Pancreas (tissue), 10 donors: ENCODE measurements at regions not wholly inside any gene's neighbourhood (a gene's known extent, or its start where the extent isn't known, plus 50 kb on each side); places are given as distances from the start of the nearest gene placed in this dataset.
"Not testable (repeated sequence)": the region's sequence is repeated elsewhere in the genome, so short reads cannot be mapped to it uniquely, and the experiment has no call there.

ENCODE experiments used
- ATAC-seq, 4 donors: fragments of 200-7000 bp; cut with Tn5 transposase; one replicate each; pipeline versions ENCODE4 v1.8.0 to v1.9.1; 2020; ENCODE audit warnings: mild to moderate bottlenecking in 4 of 4, moderate library complexity in 4 of 4
- DNase-seq, 6 donors: peaks; one replicate each; pipeline ENCODE4 v3.0.0-alpha.2; 2020
- FAIRE-seq: peaks from 2 replicates; lab custom pipeline; 2012; peaks lifted over from hg19 to GRCh38; lab: Jason Lieb, UNC
- H3K27ac ChIP-seq, 4 donors: fragments of 200-600 bp; sonication (generic); 1 replicate in 3 of 4; 2 replicates in 1 of 4; pipeline versions ENCODE4 v1.5.0 to v1.8.0; 2020
- H3K27me3 ChIP-seq, 4 donors: fragments of 200-600 bp; one replicate each; pipeline ENCODE4 v1.8.0; 2021
- H3K36me3 ChIP-seq, 3 donors: fragments of 200-600 bp; sonication (generic) in 1 of 3; one replicate each; pipeline versions ENCODE4 v1.5.0 to v1.8.0; 2020 to 2021
- H3K4me1 ChIP-seq, 3 donors: fragments of 200-600 bp; one replicate each; pipeline ENCODE4 v1.8.0; 2021
- H3K4me3 ChIP-seq, 4 donors: fragments of 200-600 bp; sonication (generic) in 2 of 4; one replicate each; pipeline versions ENCODE4 v1.5.0 to v1.8.0; 2020 to 2021
- H3K9me3 ChIP-seq, 4 donors: fragments of 200-600 bp; one replicate each; pipeline ENCODE4 v1.8.0; 2021
- WGBS, 2 donors: extraction: QIAGEN DNeasy Blood & Tissue Kit; methylation state at CpG; one replicate each; pipeline ENCODE4 v1.1.7; 2013; 5-methylcytosine and 5-hydroxymethylcytosine counted together
- intact Hi-C, 3 donors: fragments of 100-400 bp; cut with DNase I; formaldehyde crosslinking; loops; one replicate each; pipeline versions ENCODE4 v1.11.1 to v1.14.2; 2022
- TF ChIP-seq, protein P1 (sequence below), 4 donors: fragments of 200-600 bp; sonication (generic) in 3 of 4; IDR thresholded peaks; one replicate each; pipeline versions ENCODE4 v1.5.0 to v1.8.0; 2021; ENCODE audit warnings: antibody characterized with exemption in 4 of 4
- donor health status: healthy with polysubstance abuse.
- donor health status: DM: no; HTN: no; CAD: no; lungs with moderate emphysema.
- donor health status: DM: no; HTN: no; CAD: no.
- donor health status: control.
- donor health status: control.
- donor health status: Bipolar disorder and iron deficiency.
- donor health status: DM: yes; HTN: yes; CAD: no.
- donor health status: DM: no; HTN: no; CAD: no.
- donor health status: DM: no; HTN: no; CAD: no.
- donor health status: DM: yes; HTN: yes; CAD: no.

DNA sequence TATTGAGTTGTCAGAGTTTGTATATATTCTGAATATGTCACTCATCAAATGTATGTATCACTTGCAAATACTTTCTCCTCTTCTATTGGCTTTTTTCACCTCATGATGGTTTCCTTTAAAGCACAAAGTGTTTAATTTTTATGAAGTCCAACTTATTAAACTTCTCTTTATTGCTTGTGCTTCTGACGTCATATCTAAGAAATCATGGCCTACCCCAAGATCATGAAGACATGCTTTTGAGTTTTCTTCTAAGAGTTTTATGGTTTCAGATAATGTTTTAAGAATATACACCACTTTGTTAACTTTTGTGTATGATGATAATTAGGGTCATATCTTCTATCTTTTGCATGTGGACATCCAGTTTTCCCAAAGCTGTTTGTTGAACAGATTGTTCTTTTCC lies 417.2 kb upstream of the ATP10A start:
- FAIRE-seq: no peak
- intact Hi-C loops: no loop called here
- no peaks in the 10 kb centered on the region for H3K9me3 ChIP-seq
- no peaks in the 10 kb centered on the region for H3K27me3 ChIP-seq
- no peak for ATAC-seq
- DNase-seq: no peak
- TF ChIP-seq, protein P1, sequence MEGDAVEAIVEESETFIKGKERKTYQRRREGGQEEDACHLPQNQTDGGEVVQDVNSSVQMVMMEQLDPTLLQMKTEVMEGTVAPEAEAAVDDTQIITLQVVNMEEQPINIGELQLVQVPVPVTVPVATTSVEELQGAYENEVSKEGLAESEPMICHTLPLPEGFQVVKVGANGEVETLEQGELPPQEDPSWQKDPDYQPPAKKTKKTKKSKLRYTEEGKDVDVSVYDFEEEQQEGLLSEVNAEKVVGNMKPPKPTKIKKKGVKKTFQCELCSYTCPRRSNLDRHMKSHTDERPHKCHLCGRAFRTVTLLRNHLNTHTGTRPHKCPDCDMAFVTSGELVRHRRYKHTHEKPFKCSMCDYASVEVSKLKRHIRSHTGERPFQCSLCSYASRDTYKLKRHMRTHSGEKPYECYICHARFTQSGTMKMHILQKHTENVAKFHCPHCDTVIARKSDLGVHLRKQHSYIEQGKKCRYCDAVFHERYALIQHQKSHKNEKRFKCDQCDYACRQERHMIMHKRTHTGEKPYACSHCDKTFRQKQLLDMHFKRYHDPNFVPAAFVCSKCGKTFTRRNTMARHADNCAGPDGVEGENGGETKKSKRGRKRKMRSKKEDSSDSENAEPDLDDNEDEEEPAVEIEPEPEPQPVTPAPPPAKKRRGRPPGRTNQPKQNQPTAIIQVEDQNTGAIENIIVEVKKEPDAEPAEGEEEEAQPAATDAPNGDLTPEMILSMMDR (IDR thresholded peaks at IDR 0.05): no peak
- 70 to 73% methylated on average over 1 of the region's 1 CpG for WGBS, 2 donors
- no peaks in the 10 kb centered on the region for H3K36me3 ChIP-seq
- H3K4me3 ChIP-seq: no peak overlapping the region
- H3K27ac ChIP-seq: no peak overlapping the region
- no peaks in the 10 kb centered on the region for H3K4me1 ChIP-seq

DNA sequence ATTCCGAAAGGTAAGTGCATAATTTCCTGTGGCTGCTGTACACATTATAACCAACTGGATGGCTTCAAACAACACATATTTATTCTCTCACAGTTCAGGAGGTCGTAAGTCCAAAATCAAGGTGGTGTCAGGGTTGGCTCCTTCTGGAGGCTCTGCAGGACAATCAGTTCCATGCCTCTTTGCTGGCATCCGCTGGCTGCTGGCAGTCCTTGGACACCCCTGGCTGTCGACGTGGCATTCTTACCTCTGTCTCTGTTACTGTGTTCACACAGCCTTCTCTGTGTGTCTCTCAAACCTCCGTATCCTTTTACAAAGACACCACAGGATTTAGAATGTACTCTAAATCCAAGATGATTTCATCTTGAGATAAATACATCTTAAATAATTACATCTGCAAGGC lies 398.8 kb upstream of the ATP10A start:
- ATAC-seq (no peak), FAIRE-seq (no peak)

DNA sequence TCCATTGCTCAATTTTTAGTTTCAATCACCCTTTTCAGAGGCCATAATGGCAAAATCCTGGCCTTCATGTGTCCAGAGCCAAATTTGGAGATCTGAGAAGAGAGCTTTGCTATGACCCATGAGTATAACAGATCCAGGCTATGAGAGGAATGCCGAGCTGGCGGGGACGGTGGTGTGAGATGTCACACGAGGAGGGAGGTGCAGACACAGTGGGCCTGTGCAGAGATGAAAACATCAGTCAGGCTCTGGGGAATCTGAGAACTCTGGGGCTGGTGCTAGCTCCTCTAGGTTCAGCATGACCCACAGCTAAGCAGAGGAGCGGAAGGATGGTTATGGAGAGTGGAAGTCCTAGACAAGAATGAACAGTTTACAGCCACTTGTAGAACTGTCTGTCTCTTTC lies 398.3 kb upstream of the ATP10A start:
- TF ChIP-seq, protein P1 (IDR thresholded peaks at IDR 0.05): no peak
- no peaks in the 10 kb centered on the region for H3K36me3 ChIP-seq
- H3K4me1 ChIP-seq: no peaks in the 10 kb centered on the region
- no peaks in the 10 kb centered on the region for H3K9me3 ChIP-seq
- intact Hi-C loops: no loop called here
- H3K27me3 ChIP-seq: no peaks in the 10 kb centered on the region
- DNase-seq: no peak
- no peak for ATAC-seq
- no peak overlapping the region for H3K27ac ChIP-seq
- FAIRE-seq: no peak
- 37 to 54% methylated on average over 5 of the region's 5 CpGs for WGBS, 2 donors
- no peak overlapping the region for H3K4me3 ChIP-seq

More for the DNA sequence above, 398.8 kb upstream of the ATP10A start:
- H3K36me3 ChIP-seq: no peaks in the 10 kb centered on the region
- intact Hi-C loops: no loop called here
- H3K4me1 ChIP-seq: no peaks in the 10 kb centered on the region
- TF ChIP-seq, protein P1 (IDR thresholded peaks at IDR 0.05): no peak
- H3K9me3 ChIP-seq: no peaks in the 10 kb centered on the region
- 53 to 62% methylated on average over 6 of the region's 6 CpGs for WGBS, 2 donors
- no peaks in the 10 kb centered on the region for H3K27me3 ChIP-seq
- DNase-seq: no peak
- no peak overlapping the region for H3K27ac ChIP-seq
- H3K4me3 ChIP-seq: no peak overlapping the region

DNA sequence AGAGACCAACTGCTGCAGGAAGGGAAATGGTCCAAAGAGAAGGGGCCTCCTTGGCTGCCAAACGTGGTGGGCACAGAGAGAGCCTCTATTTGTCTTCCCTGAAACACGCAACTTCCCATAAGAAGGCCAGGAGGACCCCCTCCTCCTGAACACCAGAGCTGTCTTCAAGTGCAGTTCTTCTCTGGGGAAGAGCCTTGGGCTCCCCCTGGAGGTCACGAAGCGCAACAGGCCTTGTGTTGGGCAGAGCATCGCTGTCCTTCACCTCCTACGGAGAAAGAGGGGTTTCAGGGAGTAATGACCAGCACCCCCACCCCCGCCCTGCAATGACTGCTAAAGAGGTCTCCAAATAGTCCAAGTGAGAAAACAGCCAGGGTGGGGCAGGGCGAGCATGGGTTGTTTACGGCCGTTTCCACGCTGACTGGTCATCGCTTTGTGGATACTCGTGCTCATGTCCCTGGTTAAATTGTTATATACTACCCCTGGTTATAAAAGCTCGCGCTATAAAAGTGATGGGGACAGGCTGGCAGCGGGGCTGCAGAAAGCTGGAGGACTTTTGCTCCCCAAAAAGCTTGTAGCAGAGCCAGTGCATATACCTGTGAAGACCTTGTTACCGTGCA lies 397.5 kb upstream of the ATP10A start:
- TF ChIP-seq, protein P1 (IDR thresholded peaks at IDR 0.05): peak; percentile 54 to 85 (median 72)
- peak in 5 of 6 donors; percentile 4 to 65 (median 29) for DNase-seq
- peak in 3 of 4 donors; percentile 63 to 74 (median 72) for ATAC-seq
- 34 to 38% methylated on average over 17 of the region's 17 CpGs for WGBS, 2 donors
- no peak for FAIRE-seq
- H3K4me1 ChIP-seq: no peaks in the 10 kb centered on the region
- H3K27me3 ChIP-seq: no peaks in the 10 kb centered on the region
- H3K9me3 ChIP-seq: no peaks in the 10 kb centered on the region
- no peaks in the 10 kb centered on the region for H3K36me3 ChIP-seq
- intact Hi-C loops: no loop called here
- H3K4me3 ChIP-seq: no peak overlapping the region
- H3K27ac ChIP-seq: no peak overlapping the region

DNA sequence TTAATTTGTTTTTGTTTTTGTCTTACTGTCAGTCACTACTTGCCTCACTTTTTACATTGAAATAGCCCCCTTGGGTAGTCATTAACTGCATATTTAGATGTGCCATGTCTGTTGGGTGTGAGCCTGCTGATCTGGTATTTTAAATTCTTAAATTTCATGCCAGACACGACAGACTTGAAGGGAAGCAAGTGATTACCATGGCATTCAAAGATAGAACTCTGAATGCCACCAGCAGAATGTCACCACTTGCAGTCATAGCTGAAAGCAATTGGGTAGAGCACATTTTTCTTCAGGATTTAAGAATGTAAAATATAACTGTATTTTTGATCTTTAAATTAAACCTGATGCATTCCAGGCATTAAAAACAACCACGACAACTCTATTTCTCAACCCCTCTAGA lies 396.5 kb upstream of the ATP10A start:
- Histone ChIP-seq H3K27me3 (no peaks in the 10 kb centered on the region), H3K27ac (no peak overlapping the region), H3K9me3 (no peaks in the 10 kb centered on the region), H3K36me3 (no peaks in the 10 kb centered on the region), H3K4me3 (no peak overlapping the region), H3K4me1 (no peaks in the 10 kb centered on the region)
- ATAC-seq: no peak
- TF ChIP-seq, protein P1 (IDR thresholded peaks at IDR 0.05): no peak
- FAIRE-seq: no peak
- intact Hi-C loops: no loop called here
- no peak for DNase-seq
- WGBS, 2 donors: 34 to 50% methylated on average over 2 of the region's 2 CpGs

DNA sequence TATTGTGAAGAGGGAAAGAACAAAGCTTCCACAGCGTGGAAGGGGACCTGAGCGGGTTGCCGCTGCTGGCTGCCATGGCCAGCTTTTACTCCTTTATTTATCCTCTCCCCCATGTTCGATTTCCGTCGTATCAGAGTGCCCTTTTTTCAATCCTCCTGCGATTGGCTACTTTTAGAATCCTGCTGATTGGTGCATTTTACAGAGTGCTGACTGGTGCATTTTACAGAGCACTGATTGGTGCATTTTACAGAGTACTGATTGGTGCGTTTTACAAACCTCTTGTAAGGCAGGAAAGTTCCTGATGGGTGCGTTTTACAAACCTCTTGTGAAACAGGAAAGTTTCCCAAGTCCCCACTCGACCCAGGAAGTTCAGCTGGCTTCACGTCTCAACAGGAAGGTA lies 381.7 kb upstream of the ATP10A start:
- H3K36me3 ChIP-seq, H3K4me1 ChIP-seq, ATAC-seq, H3K27ac ChIP-seq, H3K4me3 ChIP-seq, DNase-seq, FAIRE-seq, H3K9me3 ChIP-seq, intact Hi-C loops, H3K27me3 ChIP-seq: not testable (repeated sequence)
- WGBS, 2 donors: 68% methylated on average over 11 of the region's 11 CpGs
